ENCODE measurements at regions not wholly inside any gene's neighbourhood (a gene's known extent, or its start where the extent isn't known, plus 50 kb on each side); places are given as distances from the start of the nearest gene placed in this dataset.

DNA sequence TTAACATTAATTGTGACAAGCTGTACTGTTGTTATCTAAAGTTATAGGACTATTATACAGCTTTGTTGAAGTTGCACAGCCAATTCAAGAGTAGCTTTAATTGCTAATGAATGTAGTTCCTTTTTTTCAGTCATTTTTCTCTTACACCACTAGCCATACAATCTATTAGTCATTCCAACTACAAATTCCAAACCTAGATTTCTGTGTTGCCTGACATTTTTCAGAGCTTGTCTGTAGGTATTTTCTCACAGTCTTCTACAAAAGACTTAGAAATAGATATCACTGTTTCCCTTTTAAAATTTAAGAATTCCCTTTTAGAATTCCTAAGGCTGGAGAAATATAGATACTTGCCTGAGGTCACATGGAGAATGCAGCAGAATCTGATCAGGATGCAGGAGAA, 307.0 kb upstream of the HS3ST1 start:
- DNase-seq (ENCODE audit: low read depth in 4 of 4, low spot score in 1 of 4), result no peak

DNA sequence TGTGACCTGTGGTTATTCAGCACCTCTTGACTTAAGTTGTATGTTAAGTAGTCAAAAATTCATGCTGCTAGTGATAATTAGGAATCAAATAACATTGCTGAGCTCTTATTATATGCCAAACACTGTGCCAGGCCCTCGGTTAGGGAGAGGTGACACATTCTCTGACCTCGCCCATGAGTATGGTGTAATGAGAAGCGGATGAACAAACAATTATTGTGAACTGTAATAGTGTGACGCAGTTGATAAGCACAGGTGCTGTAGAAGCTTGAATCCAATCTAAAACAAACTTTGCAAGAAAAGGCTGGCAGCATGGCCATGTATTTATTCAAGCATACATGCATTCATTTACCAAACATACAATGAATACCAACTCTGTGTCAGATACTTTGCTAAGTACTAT, 303.5 kb upstream of the HS3ST1 start:
- DNase-seq (ENCODE audit: low read depth in 4 of 4, low spot score in 1 of 4), result no peak

DNA sequence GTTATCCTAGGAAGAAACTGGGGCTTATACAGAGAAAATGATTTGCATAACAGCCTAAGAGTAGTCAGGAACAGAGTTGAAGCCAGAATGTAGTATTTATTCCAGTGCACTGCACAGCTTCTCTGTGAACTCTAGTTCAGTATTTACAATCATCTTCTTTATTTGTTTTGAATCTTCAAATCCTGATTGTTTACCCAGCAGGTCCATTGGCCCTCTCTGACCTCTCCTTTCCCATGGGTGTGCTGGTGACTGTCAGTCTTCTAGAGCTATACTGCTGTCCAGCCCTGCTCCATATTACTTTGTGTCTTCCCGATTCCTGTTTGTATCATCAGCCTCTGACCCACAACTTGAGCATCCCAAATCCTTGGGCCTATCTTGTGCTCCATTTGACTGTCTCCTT, 301.9 kb upstream of the HS3ST1 start:
- no peak for DNase-seq (ENCODE audit: low read depth in 4 of 4, low spot score in 1 of 4)

DNA sequence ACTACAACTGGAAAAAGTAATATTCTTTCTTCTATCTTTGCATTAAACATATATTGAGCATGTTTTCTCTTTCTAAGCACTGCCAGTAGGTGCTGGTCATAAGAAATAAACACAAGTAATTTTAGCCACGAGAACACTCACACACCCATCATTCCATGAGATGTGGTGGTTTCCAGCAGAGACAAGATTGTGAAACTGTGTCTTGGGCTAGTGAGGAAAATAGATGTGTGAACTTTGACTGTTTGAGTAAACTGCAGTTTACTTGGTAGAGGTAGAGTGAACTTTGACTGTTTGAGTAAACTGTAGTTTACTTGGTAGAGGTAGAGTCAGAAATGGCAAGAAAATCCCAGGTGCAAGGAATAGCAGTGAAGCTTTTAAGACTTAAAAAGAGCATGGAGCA, 300.9 kb upstream of the HS3ST1 start:
- no peak for DNase-seq (ENCODE audit: low read depth in 4 of 4, low spot score in 1 of 4)

DNA sequence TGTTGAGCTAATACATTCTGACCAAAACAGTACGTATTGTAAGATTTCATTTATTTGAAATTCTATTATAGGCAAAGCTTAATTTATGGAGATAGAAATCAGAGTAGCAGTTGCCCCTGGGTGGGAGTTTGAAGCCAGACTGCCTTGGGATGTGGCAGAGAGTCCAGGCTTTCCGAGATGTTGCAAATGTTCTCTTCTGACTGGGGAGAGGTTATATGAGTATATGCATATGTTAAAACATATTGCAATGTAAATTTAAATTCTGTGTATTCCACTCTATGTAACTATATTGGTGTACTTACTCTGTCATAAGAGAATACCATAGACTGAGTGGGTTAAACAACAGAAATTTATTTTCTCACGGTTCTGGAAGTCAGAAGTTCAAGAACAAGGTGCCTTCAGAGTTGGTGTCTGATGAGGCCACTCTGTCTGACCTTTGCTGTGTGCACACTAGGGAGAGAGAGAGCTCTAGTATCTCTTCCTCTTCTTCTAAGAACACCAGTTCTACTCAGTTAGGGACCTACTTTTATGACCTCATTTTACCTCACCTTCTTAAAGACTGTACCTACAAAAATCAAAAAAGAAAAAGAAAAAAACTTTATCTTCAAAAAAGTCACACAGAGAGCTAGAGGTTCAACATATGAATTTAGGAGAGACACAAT, 299.3 kb upstream of the HS3ST1 start:
- DNase-seq (ENCODE audit: low read depth in 4 of 4, low spot score in 1 of 4), result no peak

GRCh38 chr4:11724731-11725130, 296.0 kb upstream of the HS3ST1 start:
- no peak for DNase-seq (ENCODE audit: low read depth in 4 of 4, low spot score in 1 of 4)

GRCh38 chr4:11722223-11722622, 293.5 kb upstream of the HS3ST1 start:
- no peak for DNase-seq (ENCODE audit: low read depth in 4 of 4, low spot score in 1 of 4)

- DNase-seq (ENCODE audit: low read depth in 4 of 4, low spot score in 1 of 4), result no peak
Observed at GRCh38 chr4:11720292-11720691, 291.6 kb upstream of the HS3ST1 start.

DNA sequence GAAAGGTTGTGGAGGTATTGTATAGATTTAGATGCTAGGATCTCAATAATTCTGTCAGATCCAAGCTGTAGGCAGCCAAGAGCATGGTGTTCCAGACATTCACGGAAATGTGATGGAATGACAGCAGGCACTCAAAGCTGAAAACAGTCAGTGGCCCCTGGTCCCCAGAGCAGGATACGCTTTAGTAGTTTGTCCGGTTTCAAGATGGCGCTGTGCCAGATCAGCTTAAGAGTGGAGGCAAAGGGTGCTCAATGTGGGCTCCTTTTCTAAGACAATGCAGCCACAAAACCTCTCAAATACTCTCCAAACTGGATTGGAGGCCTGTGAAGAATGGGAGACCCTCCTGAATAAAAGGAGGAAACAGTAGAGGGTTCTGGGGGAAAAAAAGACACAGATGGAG, 291.2 kb upstream of the HS3ST1 start:
- no peak for DNase-seq (ENCODE audit: low read depth in 4 of 4, low spot score in 1 of 4)

GRCh38 chr4:11715753-11716521, 287.2 kb upstream of the HS3ST1 start:
- DNase-seq (ENCODE audit: low read depth in 4 of 4, low spot score in 1 of 4), result no peak

DNA sequence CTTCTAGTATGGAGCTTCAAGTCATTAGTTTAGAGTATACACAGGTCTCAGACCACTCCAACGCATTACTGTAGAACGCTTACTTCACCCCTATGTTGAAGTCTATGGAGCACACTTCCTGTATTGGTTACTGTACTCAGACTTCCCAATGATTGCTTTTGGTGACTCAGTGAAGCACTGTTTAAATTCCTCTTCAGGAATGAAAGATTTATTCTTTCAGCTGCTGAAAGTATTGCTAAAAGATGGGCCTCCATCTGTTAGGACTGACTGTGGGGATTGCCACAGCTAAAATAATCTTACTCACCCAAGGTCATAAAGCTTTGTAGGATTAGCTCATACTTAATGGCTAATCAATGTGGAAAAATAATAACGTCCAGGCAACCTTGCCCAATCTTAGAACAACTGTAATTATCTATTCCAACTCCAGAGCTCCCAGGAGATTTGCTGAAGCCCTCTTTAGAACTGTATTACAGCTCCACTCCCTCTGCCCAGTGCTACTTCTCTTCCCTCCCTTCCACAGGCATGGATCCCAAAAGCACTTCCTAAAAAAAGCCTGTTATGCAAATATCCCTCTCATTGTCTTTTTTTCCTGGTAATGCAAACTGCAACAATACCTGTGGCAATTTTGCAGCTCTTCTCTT, 281.9 kb upstream of the HS3ST1 start:
- DNase-seq (ENCODE audit: low read depth in 4 of 4, low spot score in 1 of 4), result no peak

DNA sequence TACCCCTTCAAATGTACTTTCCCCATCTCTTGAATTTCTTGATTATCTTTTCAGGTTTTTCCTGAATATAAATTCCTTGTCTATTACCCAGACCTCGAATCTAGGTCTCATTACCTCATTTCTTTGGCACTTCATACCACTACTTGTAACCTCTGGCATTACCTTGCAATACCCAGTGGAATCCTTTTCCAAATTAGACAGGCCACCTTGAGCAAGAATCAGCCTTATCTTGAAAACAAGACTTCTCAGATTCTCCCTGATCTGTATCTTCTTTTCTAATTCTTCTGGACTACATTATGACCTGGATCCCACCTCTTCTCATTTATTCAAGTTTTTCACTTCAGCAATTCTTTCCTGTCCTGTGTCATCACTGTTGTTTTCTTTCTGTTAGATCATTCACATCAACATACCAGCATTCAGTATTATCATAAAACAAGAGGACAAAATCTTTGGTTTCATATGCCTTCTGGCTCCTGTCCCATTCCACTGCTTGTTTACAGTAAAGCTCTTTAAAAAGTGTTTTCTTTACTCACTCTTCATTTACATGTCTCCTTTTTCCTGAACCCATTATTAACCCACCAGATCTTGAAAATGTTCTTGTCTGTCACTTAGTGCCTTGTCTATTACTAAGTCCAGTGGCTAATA, 275.6 kb upstream of the HS3ST1 start:
- DNase-seq (ENCODE audit: low read depth in 4 of 4, low spot score in 1 of 4), result no peak

GRCh38 chr4:11702886-11703557, 274.3 kb upstream of the HS3ST1 start:
- no peak for DNase-seq (ENCODE audit: low read depth in 4 of 4, low spot score in 1 of 4)

- DNase-seq (ENCODE audit: low read depth in 4 of 4, low spot score in 1 of 4), result no peak
Observed at GRCh38 chr4:11701966-11702725, 273.5 kb upstream of the HS3ST1 start.

DNA sequence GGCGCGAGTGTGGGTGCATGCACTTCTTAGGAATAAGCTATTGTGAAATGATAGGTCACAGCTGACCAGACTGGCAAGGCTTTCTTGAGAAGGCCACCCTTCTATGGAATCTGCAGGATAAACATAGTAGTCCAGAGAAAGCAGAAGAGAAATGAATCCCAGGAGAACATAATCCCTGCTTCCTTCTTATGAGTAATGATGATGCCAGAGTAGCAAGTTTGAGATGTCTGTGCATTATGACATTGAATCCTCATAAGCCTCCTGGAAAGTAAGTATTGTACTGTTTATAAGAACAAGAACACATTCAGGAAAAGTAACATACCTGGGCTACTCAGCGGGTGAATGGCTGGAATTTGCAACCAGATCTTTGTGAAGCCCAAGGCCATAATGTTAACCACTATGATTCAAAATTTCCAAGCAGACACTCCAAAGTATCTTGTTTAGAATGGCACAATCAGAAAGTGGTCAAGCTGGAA, 272.1 kb upstream of the HS3ST1 start:
- DNase-seq (ENCODE audit: low read depth in 4 of 4, low spot score in 1 of 4), result no peak

- no peak for DNase-seq (ENCODE audit: low read depth in 4 of 4, low spot score in 1 of 4)
Observed at GRCh38 chr4:11698846-11699590, 270.3 kb upstream of the HS3ST1 start.

GRCh38 chr4:11698033-11698432, 269.3 kb upstream of the HS3ST1 start:
- DNase-seq (ENCODE audit: low read depth in 4 of 4, low spot score in 1 of 4), result no peak

GRCh38 chr4:11693693-11694092, 265.0 kb upstream of the HS3ST1 start:
- DNase-seq (ENCODE audit: low read depth in 4 of 4, low spot score in 1 of 4), result no peak

DNA sequence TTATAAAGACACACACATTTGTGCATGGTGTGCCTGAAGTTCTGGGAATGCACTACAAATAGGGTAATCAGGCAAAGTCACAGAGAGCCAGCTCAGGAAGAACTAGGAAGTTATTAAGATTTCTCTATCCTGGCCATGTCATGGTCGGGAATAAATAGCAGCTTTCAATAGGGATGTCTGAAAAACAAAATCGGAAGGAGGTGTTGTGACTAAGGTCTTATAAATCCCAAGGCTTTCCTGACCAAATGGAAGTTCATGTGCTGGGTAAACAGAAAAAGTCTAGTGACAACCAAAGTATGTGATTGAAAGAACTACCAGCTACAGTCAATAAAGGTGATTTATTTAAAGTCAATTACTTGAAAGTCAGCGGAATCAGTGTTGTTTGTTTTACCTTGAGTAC, 262.5 kb upstream of the HS3ST1 start:
- no peak for DNase-seq (ENCODE audit: low read depth in 4 of 4, low spot score in 1 of 4)

GRCh38 chr4:11687727-11688126, 259.0 kb upstream of the HS3ST1 start:
- DNase-seq (ENCODE audit: low read depth in 4 of 4, low spot score in 1 of 4), result no peak
